ENCODE measurements at regions not wholly inside any gene's neighbourhood (a gene's known extent, or its start where the extent isn't known, plus 50 kb on each side); places are given as distances from the start of the nearest gene placed in this dataset.
A peak's percentile ranks its signal among the peaks of the same experiment; 100 is the strongest.

DNA sequence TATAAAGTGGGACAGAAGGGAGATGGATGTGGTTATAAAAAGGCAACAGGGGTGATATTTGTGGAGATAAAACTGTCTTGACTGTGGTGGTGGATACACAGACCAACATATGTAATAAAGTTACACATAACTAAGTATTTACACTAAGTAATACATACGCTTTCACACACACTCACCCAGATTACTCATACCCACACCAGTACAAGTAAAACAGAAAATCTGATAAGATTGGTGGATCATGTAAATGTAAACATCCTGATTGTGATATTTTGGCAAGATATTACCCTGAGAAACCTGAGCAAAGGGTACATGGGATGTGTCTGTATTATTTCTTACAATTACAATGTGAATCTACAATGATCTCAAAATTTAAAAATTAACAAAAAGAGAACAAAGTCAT is 53.3 kb upstream of the SLIT3 start:
- DNase-seq (ENCODE audit: low read depth, low spot score) = no peak

DNA sequence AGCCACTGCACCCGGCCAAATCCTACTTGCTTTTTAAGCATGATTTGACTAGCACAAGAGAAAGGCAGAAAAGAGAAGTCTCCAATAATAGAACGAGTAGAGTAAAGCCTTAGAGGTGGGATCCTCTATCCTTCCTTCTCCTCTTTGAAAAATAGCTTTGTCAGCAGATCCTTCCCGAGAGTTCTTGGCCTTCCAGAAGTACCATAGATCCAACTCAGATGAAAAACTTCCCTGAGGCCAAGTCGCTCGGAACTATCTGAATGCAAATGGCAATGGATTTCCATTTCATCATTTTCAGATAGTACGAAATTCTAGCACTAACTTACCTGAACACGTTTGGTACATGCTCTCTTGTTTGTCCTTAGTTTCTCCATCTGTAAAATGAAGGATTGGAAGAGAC is 52.0 kb upstream of the SLIT3 start:
- DNase-seq (ENCODE audit: low read depth, low spot score) = no peak

DNA sequence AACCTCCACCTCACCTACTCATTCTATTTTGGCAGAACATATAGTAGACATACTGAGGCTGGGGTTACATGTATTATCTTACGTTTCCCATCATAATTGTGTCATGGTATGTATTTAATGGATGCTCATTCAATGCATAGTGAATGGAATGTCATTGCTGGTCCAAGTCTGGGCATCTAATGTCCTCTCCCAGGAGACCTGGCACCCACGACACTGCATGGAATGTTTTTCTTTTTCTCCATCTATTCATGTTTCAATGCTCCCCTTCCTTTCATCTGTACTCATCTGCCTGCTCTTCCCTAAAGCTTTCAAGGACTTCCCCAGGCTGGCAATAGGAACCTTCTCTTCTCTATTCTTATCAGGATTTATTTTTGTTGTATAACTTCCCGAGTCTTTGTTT is 50.8 kb upstream of the SLIT3 start:
- no peak for DNase-seq (ENCODE audit: low read depth, low spot score)

DNA sequence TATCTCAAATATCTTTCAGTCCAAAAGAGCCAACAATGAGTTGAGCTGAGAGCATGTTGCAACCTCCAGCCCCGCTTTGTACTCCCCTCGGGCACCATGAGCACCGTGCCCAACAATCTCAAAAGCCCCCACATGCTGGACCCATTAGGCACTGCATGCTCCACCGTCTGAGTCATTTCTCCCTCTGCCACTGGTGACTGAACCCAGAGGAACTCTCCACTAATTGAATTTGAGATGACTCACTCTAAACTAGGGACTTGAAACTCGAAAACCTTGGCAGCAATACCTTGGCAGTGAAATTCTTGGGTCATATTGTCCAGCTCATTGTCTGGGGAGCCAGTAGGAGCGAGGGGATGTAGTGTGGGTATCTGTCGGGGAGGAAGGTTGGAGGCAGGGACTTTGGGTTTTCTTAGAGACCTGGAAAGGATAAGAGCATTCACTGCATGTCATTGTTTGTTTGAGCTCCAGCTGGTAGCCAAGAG is 49.9 kb upstream of the SLIT3 start:
- peak; percentile 17 for DNase-seq (ENCODE audit: low read depth, low spot score)
